Esophagus muscularis mucosa (tissue), 3 donors: ENCODE measurements at regions not wholly inside any gene's neighbourhood (a gene's known extent, or its start where the extent isn't known, plus 50 kb on each side); places are given as distances from the start of the nearest gene placed in this dataset.

Source experiments
- POLR2A ChIP-seq: fragments of 450-650 bp; IDR thresholded peaks from one replicate; pipeline ENCODE4 v1.6.1; 2017; ENCODE audit warnings: antibody characterized with exemption, moderate library complexity, mild to moderate bottlenecking, low read depth
- POLR2AphosphoS5 ChIP-seq, 2 donors: sonication (generic); formaldehyde crosslinking; IDR thresholded peaks; one replicate each; pipeline ENCODE4 v1.6.1; 2017; ENCODE audit warnings: antibody characterized with exemption in 2 of 2
- TF ChIP-seq, protein P1 (sequence below), 3 experiments: fragments of 200-600 bp in 2 of 3; fragments of 450-650 bp in 1 of 3; sonication (generic) in 2 of 3; IDR thresholded peaks; one replicate each; pipeline ENCODE4 v1.5.1; 2017 to 2019; ENCODE audit warnings: antibody characterized with exemption in 3 of 3, mild to moderate bottlenecking in 2 of 3, moderate library complexity in 1 of 3

DNA sequence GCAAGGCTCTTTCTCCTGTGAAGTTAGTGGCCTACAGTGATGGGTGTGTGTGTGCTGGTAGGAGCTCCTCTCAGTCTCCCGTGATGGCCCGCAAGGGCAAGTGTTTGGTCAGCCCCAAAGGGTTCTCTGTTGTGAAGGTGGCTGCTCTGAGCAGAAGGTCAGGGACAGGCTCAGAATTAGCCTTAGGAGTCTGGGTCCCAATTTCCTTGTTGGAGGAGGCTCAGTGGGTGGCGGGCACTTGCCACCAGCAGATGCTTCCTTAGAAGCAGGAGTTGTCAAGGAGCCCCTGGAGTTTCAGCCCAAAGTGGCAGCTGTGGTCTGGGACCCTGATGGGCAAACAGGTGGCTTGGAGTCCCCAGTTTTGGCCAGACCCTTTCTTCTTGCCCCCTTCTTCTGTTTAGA, 154.4 kb downstream of the MACROH2A1 start:
- TF ChIP-seq, protein P1, sequence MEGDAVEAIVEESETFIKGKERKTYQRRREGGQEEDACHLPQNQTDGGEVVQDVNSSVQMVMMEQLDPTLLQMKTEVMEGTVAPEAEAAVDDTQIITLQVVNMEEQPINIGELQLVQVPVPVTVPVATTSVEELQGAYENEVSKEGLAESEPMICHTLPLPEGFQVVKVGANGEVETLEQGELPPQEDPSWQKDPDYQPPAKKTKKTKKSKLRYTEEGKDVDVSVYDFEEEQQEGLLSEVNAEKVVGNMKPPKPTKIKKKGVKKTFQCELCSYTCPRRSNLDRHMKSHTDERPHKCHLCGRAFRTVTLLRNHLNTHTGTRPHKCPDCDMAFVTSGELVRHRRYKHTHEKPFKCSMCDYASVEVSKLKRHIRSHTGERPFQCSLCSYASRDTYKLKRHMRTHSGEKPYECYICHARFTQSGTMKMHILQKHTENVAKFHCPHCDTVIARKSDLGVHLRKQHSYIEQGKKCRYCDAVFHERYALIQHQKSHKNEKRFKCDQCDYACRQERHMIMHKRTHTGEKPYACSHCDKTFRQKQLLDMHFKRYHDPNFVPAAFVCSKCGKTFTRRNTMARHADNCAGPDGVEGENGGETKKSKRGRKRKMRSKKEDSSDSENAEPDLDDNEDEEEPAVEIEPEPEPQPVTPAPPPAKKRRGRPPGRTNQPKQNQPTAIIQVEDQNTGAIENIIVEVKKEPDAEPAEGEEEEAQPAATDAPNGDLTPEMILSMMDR (IDR thresholded peaks at IDR 0.05) = no peak
- TF ChIP-seq POLR2A (no peak), POLR2AphosphoS5 (IDR thresholded peaks at IDR 0.05) (no peak)
